IMR-90 (cell line): ENCODE measurements at regions not wholly inside any gene's neighbourhood (a gene's known extent, or its start where the extent isn't known, plus 50 kb on each side); places are given as distances from the start of the nearest gene placed in this dataset.

ENCODE experiments used
- BHLHE40 ChIP-seq: fragments of 150-350 bp; IDR thresholded peaks from 2 replicates; pipeline ENCODE4 v1.6.1; 2016; ENCODE audit warnings: mild to moderate bottlenecking, low read depth, low read length
- CTCF ChIP-seq: conservative IDR thresholded peaks from 2 replicates; pipeline ENCODE4 v1.5.1; 2012; ENCODE audit warnings: mild to moderate bottlenecking, low read depth, low read length, improper control_type of control experiment
- MAFK ChIP-seq: IDR thresholded peaks from 2 replicates; pipeline ENCODE4 v1.6.1; 2012; ENCODE audit warnings: low read depth, low read length, improper control_type of control experiment
- MAZ ChIP-seq: IDR thresholded peaks from 2 replicates; pipeline ENCODE4 v1.6.1; 2012; ENCODE audit warnings: low read depth, mild to moderate bottlenecking, low read length, improper control_type of control experiment, moderate library complexity, borderline replicate concordance
- MXI1 ChIP-seq: IDR thresholded peaks from 2 replicates; pipeline ENCODE4 v1.6.1; 2012; ENCODE audit warnings: low read depth, mild to moderate bottlenecking, low read length, moderate library complexity, borderline replicate concordance
- NFE2L2 ChIP-seq: fragments of 150-350 bp; IDR thresholded peaks from 2 replicates; pipeline ENCODE4 v1.6.1; 2016; ENCODE audit warnings: low read depth, mild to moderate bottlenecking, low read length
- POLR2A ChIP-seq: IDR thresholded peaks from 2 replicates; pipeline ENCODE4 v1.6.1; 2012; ENCODE audit warnings: mild to moderate bottlenecking, low read depth, low read length
- RAD21 ChIP-seq: IDR thresholded peaks from 2 replicates; pipeline ENCODE4 v1.6.1; 2012; ENCODE audit warnings: low read length, improper control_type of control experiment
- RCOR1 ChIP-seq: IDR thresholded peaks from 2 replicates; pipeline ENCODE4 v1.6.1; 2012; ENCODE audit warnings: mild to moderate bottlenecking, low read length, improper control_type of control experiment; ENCODE audit not compliant: insufficient replicate concordance
- RFX5 ChIP-seq: IDR thresholded peaks from 2 replicates; pipeline ENCODE4 v1.8.0; 2012; ENCODE audit warnings: low read depth, mild to moderate bottlenecking, low read length, moderate library complexity
- SMC3 ChIP-seq: fragments of 150-350 bp; IDR thresholded peaks from 2 replicates; pipeline ENCODE4 v1.6.1; 2016; ENCODE audit warnings: low read depth, mild to moderate bottlenecking, antibody characterized with exemption, low read length, moderate library complexity
- USF2 ChIP-seq: fragments of 150-350 bp; IDR thresholded peaks from 2 replicates; pipeline ENCODE4 v1.6.1; 2017; ENCODE audit warnings: mild to moderate bottlenecking, antibody characterized with exemption, low read length, low read depth

- TF ChIP-seq RAD21 = no peak
- no peak for TF ChIP-seq POLR2A
- no peak for TF ChIP-seq MAFK
- TF ChIP-seq CTCF = no peak
- TF ChIP-seq NFE2L2 = no peak
- no peak for TF ChIP-seq RCOR1
- TF ChIP-seq USF2 = no peak
- TF ChIP-seq BHLHE40 = no peak
- TF ChIP-seq SMC3 = no peak
- TF ChIP-seq MXI1 = no peak
- no peak for TF ChIP-seq MAZ
- no peak for TF ChIP-seq RFX5
These were observed 595.5 kb upstream of the ID2 start for GRCh38 chr2:8086357-8086756.
